ENCODE measurements at regions not wholly inside any gene's neighbourhood (a gene's known extent, or its start where the extent isn't known, plus 50 kb on each side); places are given as distances from the start of the nearest gene placed in this dataset.

- DNase-seq, result no peak
These were observed 65.9 kb upstream of the KCND2 start for GRCh38 chr7:120207037-120207436.

DNA sequence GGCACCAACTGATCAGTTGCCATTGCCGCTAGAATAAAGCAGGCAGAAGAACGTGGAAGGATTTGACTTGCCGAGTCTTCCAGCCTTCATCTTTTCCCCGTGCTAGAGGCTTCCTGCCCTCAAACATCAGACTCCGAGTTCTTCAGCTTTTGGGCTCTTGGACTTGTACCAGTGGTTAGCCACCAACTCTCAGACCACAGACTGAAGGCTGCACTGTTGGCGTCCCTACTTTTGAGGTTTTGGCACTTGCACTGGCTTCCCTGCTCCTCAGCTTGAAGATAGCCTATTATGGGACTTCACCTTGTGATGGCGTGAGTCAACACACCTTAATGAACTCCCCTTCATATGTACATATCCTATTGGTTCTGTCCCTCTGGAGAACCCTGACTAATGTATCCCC lies 57.3 kb upstream of the KCND2 start:
- no peak for DNase-seq

GRCh38 chr7:120216947-120217346 lies 56.0 kb upstream of the KCND2 start:
- no peak for DNase-seq

- DNase-seq, result no peak
These were observed 54.3 kb upstream of the KCND2 start for GRCh38 chr7:120218712-120219111.

- no peak for DNase-seq
These were observed 51.3 kb upstream of the KCND2 start for GRCh38 chr7:120221666-120222065.
